Right forelimb (tissue), 1 donor: ENCODE measurements at regions not wholly inside any gene's neighbourhood (a gene's known extent, or its start where the extent isn't known, plus 50 kb on each side); places are given as distances from the start of the nearest gene placed in this dataset.
A peak's percentile ranks its signal among the peaks of the same experiment; 100 is the strongest.

Experiments used
- DNase-seq: peaks from one replicate; pipeline ENCODE4 v3.0.0-alpha.2; 2018

DNA sequence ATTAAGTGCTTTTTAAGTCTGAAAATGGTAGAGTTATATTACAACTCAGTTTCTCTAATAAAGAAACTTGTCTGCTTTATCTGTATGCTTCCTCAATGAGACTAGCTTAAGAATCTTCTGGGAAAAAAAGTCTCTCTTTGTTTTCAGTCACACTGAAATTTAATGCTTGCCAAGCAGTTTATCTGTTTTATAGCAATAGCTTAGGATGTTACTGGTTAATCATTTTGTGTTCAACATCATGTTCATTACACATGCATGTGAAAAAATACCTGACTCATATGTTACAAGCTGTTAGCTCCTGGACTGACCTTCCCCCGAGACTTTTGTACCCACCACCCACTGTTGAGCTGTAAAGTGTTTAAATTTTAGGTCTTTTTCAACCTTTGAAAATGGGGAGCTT is 706.2 kb upstream of the CBLB start:
- no peak for DNase-seq

DNA sequence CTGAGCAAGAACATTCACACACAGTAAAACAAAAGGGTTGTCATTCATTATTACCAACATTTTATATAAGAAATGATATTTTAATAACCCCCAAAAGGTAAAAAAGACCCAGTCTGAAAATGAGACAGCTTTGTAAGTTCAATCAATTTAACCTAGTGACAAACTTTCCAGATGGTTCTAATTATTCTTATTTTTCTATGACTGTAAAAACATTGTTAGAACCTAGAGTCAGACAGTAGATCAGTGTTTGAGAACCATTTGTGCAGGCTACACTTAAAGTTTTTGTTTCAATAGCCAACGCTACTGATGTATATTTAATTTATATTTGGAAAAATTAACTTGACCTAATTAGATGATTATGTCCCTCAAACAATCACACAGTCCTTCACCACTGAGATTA is 708.4 kb upstream of the CBLB start:
- DNase-seq, result no peak

DNA sequence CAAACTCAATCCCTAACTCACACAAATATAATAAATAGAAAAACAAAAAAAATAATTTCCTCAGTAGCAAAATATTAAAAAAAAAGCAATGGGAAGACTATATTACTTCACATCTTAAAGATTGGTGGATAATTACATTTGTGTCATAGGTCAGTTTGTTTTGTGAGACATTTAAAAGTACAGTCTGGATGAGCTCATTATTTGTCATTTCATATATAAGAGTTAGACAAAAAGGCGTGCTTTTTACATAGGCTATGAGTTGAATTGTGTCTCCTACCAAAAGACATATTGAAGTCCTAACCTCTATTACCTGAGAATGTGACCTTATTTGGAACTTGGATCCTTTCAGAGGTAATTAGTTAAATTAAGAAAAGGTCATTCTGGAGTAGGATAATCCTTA is 710.1 kb upstream of the CBLB start:
- DNase-seq, result no peak

DNA sequence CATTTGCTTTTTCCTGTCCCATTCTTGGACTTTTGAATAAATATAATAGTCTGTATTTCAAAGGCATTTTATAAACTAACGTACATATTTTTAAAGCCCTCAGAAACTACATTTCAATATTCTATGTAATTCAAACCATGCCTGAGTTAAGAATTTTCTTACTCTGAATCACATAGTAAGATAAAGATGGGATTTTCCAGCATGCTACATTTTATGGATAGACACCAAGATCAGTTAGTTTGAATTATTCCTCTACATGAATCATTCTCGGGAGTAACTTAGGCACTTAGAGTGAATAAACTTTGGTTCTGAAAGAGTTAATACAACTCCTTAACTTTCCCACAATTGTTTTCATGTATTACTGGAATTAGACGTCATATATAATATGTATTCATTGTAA is 713.3 kb upstream of the CBLB start:
- no peak for DNase-seq

DNA sequence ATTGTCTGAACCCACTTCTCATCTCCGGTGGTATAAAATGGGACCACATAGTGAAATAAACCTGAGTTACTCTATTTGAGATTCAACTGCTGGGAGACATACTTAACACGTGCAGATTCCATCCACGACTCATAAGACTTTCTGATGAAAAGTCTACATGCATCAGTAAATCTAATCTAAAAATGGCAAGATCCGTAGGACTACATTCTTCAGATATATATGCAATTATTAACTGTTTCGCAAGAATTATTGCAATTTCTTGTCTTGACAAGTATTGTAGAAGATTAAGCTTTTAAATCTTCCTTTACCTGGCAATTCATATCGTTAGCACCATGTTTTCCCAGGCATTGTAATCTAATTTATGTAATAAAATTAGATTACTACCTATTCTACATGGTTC is 718.7 kb upstream of the CBLB start:
- no peak for DNase-seq

DNA sequence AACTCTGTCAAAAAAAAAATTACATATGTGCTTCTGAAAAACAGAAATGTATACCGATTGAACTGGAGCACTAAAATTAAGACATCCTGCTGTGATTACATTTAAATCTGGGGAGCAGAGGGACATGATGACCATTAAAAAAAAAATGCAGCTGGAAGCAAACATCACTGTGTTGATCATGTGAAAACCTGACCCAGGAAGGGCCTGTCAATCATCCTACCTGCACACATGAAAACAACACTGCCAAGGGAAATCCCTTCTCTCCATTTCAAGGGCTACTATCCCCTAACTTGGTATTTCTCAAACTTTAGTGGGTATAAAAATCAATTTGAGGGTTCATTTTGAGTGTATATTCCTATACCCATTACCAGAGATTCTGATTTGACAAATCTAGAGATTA is 719.9 kb upstream of the CBLB start:
- DNase-seq, result no peak

DNA sequence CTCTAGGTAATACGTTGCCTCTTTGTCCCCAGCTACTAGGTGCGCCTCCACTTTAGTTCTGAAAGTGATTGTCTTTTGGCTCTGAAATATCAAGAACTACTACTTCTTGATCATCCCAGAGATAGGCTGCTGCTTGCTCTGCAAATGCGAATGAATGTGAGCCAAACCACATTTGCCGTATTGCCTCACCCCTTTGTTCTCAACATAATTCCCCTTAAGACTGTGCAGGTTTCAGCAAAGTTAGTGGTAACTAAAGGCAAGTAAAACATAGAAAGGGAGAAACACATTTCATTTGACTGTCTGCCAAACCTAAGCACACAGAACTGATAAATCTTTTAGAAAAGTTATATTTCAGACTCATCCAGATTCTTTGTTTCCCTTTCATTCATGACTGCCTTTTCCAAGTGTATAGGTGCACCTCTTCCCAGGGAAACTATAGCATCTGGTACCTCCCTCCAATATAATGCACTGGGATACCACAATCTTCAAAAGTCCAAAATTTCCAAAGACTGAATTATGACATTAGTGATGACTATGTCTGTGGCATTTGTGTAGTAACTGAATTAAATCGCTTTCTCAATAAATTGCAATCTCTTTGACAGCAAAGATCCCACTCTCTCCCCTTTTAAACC is 720.6 kb upstream of the CBLB start:
- no peak for DNase-seq

DNA sequence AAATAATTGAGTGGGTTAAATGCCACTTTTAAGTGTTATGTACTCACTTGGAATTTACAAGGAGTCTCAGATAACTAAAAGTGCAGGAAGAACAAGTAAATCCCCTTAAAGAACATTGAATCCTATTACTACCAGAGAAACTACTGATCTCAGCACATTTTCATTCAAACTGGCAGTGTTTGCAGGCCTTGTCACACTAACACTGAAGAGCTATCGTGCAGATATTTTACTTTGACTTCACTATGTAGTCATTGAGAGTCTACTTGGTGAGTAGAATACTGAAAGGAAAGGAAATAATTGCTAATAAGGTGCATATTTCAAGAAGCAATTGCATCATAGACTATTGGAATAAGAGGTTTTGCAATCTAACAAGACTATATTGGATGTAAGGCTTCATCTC is 721.4 kb upstream of the CBLB start:
- no peak for DNase-seq

DNA sequence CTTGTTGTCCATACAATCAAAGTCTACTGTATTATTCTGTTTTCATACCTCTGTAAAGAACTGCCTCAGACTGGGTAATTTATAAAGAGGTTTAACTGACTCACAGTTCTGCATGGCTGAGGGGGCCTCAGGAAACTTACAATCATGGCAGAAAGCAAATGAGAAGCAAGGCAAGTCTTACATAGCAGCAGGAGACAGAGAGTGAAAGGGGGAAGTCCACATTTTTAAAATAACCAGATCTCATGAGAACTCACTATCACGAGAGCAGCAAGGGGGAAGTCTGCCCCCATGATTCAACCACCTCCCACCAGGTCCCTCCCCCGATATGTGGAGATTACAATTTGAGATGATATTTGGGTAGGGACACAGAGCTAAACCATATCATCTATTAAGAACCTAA is 724.6 kb upstream of the CBLB start:
- no peak for DNase-seq

DNA sequence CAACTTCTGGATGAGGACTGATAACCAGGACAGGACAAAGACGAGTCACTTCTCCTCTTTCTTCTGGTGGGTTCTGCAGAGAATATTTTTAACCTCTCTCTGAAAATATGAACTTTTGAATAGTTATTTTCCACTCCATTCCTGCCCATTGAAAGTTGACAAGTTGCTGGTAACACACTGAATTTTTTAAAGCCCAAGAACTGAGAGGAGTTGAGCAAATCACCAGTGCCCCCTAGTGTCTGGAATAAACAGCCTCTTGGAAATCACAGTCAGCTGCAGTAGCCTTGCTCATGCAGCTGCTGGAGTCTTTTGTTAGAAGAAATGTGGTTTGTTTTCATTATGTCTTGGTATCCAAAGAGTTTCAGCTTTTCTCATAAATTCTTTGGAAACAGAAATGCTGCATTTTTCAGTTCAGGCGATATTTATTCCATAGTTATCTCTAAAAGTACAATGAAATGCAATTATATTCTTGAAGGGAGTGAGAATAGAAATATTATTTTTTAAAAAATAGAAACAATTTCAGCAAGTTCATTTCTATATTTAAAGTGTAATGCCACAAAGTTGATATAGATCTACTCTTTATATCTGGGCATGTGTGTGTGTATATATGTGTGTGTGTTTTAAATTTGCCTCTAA is 741.0 kb upstream of the CBLB start:
- peak; percentile 80 for DNase-seq

DNA sequence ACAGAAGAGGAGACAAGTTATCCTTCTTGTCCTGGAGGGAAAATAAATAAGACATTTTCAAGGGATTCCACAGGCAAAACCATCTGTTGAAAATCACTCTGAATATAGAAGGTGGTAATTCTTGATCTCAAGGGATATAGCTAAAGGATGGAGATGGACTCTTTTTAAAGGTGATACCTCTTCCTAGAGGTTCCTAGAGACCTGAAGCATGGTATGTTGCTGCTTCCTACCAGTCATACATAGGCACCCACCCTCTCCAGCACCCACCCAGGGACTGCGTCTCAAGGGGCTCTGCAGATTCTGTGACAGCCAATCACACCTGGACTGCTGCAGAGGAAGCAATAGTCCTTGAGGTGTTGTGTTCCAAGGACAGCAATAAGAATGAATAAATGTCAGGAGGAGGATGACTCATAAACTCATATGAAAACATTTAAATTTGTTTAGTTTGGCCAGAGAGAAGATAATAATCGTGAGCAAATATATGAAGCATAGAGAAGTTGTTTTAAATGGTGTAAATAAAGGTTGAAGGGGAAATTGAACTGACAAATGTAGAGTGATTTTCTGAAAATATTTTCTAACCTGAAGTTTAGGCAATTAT is 741.6 kb upstream of the CBLB start:
- no peak for DNase-seq

DNA sequence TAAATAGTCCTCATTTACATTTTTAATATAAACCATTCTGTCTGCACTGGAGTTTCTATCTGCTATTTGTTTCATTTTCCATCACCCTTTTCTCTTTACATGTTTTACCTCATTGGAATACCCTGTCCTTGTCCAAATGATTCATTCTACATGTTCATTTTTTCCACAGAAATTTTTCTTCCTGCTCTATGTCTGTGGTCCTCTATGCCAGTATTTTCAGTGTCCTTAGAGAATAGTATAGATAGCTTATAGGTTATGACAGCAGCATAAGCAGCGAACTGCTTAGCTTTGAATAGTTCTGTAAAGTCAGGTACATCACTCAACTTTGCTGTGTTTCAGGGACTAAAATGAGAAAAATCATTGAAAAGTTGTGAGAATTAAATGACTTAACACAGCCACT is 742.3 kb upstream of the CBLB start:
- DNase-seq, result no peak

DNA sequence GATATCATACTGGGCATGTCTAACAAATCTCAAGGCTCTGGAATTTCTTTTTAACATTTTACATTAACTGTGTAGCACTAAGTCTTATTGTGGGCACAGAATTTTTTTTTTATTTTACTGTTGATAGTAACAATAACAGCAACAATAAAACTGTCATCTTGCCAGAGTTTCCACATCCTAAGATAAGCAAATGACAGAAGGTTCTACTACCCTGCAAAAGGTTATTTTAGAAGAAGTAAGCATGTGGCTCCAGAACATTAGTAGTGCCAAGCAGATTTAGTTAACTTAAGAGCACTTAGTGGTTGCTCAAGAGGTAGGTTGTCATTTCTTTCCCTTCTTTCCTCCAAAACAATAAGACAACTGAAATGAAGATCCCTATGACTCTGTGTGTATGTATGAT is 743.0 kb upstream of the CBLB start:
- DNase-seq, result no peak

DNA sequence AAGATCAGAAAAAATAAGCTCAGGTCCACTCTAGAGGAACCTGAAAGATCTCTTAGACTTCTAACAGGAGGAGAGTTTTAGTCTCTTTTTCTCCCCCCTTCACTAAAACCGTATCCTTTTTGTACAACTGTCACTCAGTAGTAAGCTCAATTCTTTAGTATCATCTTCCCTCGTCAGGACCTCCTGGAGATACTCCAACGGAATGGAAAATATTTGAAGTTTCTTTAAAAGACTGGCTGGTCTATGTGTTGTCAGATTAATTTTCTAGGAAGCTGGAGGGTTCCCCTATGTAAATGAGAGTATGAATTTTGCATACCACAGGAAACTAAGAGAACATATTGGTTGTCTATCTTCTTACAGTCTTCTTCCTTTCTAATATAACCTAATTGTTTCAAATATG is 747.7 kb upstream of the CBLB start:
- DNase-seq, result no peak

DNA sequence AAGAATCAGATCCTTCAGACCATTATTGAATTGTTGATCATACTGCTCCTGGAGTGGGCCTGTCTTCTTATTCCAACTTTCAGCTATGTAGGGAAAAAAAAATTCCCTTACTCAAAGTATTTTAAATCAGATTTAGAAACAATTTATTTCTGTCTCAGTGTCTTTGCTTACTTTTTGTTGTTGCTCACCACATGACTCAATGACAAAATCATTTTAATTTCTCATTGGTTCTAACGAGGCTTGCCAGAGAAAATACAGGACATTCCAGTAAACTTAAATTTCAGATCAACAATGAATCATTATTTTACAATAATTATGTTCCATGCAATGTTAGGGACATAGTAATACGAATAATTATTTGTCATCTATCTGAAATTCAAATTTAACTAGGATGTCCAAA is 748.5 kb upstream of the CBLB start:
- DNase-seq, result no peak

DNA sequence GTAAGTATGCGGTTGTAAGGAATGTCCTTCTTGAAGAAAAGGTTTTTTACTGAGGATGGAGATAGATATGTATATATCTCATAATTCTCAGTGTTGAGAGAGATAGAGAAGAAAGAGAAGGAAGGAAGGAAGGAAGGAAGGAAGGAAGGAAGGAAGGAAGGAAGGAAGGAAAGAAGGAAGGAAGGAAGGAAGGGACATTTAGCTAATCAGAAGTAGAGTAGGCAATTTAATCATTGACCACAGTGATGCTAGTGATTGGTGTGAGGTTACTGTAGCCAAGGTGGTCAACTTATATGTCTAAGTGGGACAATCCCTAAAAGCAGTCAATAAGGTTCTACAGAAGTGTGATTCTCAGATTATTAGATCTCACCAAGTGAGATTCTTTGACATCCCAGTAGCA is 751.8 kb upstream of the CBLB start:
- no peak for DNase-seq

DNA sequence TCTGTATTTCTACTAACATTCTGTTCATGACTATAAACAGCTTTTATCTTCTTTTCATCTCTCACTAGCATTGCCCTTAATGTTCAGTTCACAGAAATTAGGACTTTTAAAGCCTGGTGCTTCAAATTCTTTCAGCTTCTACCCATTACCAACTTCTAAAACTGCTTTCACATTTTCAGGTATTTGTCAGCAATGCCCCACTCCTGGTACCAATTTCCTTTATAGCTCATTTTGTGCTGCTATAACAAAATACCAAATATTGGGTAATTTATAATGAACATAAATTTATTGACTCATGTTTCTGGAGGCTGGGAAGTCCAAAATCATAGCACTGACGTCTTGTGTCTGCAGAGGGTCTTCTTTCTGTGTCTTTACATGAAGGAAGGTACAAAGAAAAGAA is 753.1 kb upstream of the CCDC54 start:
- no peak for DNase-seq

DNA sequence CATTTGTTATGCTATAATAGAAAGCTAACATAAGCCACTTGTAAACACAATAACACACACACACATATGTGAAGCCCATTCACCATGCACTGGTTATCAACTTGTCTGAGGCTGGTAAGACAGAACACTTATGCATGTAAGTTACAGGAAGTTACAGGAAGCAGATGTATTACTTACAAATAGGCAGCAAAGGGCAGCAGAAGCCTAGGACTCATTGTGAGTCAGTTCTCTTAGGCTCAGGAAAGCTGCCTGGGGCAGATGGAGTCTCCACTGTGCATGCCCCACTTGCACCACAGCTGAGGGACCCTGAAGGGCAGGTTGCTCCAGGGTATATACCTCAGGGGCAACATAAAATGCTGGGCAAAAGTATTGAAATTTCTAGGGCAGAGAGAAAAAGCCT is 748.8 kb upstream of the CCDC54 start:
- DNase-seq, result no peak

DNA sequence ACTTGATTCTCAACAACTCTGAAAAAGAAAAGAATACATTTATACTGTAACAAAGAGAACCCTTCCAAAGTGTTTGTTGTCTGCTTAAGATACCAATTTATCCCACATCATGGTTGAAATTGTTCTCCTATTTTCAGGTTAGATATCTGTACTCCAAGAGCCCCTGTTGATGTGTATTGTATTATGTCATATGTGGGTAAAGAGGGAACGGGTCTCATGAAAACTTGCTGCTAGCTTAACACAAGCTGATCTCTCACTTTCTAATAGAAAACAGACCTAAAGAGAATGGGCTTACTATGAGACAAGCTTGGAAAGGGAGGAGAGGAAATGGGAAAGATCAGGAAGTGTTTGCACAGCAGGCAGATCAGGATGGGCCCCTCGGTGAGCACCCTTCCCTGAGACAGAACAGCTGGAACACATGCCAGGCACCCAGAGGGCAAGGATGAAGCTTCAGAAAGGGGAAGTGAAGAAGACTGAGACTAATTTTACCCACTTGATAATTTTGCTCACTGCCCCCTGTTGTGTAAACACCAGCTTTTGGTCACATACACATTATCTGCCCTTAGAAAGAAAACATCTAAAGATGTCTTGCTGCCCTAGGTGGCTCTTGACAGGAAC is 747.9 kb upstream of the CCDC54 start:
- no peak for DNase-seq

DNA sequence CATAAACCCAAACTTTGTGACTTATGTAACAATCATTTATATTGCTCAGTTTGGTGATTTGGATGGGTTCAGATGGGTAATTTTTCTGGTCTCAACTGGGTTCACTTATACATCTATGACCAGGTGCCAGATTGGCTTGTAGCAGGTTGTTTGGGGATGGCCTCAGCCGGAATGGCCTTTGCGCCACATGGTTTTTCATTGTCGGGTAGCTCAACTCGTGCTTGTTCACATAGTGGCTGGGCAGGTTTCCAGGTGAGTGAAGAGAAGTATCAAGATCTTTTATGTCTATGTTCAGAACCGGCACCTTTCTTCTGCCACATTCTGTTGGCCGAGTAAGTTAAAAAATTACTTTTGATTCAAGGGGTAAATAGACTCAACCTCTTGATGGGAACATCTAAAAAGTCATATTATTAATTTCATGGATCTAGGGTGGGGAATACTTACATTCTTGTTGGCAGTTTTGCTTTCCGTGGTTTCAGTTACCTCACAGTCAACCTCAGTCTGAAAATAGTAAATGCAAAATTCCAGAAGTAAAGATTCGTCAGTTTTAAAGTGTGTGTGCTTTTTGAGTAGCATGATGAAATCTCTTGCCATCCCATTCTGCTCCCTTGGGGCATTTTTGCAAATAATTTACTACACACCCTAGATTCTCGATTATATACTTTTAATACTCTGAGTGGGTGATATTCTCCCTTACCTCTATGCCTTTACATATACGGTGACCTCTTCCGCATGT is 745.7 kb upstream of the CCDC54 start:
- no peak for DNase-seq

DNA sequence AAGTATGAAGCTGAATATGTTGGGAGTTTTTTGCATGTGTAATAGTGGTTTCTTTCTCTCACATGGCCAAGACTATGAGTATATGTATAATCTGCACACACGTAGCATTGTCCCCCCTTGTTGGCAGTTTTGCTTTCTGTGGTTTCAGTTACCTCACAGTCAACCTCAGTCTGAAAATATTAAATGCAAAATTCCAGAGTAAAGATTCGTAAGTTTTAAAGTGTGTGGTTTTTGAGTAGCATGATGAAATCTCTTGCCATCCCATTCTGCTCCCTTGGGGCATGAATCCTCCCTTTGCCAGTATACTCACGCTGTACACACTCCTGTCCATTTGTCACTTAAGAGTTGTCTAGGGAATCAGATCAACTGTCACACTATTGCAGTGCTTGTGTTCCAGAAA is 742.0 kb upstream of the CCDC54 start:
- no peak for DNase-seq

DNA sequence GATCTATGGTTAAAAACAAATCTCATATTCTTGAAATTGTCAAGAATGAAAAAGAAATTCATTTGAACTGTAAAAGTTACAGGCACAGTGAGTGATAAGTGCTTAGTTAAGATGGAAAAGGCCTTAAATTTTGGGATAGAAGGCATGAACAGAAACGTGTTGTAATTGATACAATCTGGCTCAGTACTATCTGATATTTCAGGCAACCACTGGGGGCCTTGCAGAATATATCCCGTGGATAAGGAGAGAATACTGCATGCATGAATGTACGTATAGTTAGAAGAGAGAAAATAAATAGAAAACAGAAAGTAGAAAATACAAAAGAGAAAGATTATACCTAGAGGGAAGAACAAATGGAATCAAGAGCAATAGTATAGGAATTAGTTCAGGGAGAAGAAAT is 741.4 kb upstream of the CCDC54 start:
- no peak for DNase-seq

DNA sequence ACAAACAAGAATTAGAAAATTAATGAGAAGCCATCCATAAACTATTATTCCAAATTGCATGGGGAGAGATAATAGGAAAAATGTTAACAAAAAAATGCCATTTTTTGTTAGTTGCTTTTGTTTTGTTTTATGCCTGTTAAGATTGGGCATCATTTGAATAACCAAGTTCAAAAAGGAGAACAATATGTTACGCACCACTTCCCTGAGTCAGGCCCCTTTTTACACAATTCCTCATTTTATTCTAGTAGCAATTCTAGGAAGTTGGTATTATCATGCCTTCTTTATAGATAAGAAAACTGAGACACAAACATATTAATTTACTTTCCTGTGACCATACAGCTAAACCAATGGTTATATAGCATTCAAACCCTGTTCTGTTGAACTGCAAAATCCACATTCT is 736.9 kb upstream of the CCDC54 start:
- DNase-seq, result no peak

DNA sequence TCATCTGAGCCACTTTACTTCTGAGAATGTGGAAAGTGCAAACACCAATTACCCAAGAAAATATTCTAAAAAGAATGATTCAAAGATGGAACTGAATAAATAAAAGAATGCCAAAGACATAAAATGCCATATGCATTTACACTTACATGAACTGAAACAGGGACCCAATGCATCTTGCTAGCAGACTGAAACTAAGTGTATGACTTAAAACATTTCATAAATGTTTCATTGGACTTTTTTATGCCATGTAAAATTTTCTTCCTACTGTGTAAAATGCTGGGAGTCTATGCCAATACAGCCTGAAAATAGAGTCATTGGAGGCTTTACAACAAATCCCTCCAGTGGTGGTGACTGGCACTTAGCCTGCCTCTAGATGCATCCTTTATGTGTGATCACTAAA is 735.1 kb upstream of the CCDC54 start:
- DNase-seq, result no peak
